Omental fat pad (tissue), 3 donors: ENCODE measurements at regions not wholly inside any gene's neighbourhood (a gene's known extent, or its start where the extent isn't known, plus 50 kb on each side); places are given as distances from the start of the nearest gene placed in this dataset.

Experiments
- ATAC-seq: fragments of 150-250 bp; one replicate; pipeline ENCODE4 v1.9.1; 2016; ENCODE audit warnings: mild to moderate bottlenecking, moderate library complexity; ENCODE audit not compliant: low FRiP score
- DNase-seq: peaks from one replicate; pipeline ENCODE4 v3.0.0-alpha.2; 2019; ENCODE audit warnings: low spot score
- TF ChIP-seq, protein P1 (sequence below), 3 donors: fragments of 450-650 bp; IDR thresholded peaks; one replicate each; pipeline ENCODE4 v1.5.1; 2016 to 2017; ENCODE audit warnings: antibody characterized with exemption in 3 of 3, mild to moderate bottlenecking in 3 of 3, moderate library complexity in 2 of 3

GRCh38 chr3:137099364-137100219 is 141.8 kb downstream of the IL20RB start:
- no peak for DNase-seq
- TF ChIP-seq, protein P1, sequence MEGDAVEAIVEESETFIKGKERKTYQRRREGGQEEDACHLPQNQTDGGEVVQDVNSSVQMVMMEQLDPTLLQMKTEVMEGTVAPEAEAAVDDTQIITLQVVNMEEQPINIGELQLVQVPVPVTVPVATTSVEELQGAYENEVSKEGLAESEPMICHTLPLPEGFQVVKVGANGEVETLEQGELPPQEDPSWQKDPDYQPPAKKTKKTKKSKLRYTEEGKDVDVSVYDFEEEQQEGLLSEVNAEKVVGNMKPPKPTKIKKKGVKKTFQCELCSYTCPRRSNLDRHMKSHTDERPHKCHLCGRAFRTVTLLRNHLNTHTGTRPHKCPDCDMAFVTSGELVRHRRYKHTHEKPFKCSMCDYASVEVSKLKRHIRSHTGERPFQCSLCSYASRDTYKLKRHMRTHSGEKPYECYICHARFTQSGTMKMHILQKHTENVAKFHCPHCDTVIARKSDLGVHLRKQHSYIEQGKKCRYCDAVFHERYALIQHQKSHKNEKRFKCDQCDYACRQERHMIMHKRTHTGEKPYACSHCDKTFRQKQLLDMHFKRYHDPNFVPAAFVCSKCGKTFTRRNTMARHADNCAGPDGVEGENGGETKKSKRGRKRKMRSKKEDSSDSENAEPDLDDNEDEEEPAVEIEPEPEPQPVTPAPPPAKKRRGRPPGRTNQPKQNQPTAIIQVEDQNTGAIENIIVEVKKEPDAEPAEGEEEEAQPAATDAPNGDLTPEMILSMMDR (IDR thresholded peaks at IDR 0.05): no peak
- no peak for ATAC-seq

GRCh38 chr3:137100326-137100725 is 142.5 kb downstream of the IL20RB start:
- no peak for DNase-seq
- no peak for ATAC-seq
- TF ChIP-seq, protein P1 (IDR thresholded peaks at IDR 0.05): no peak

GRCh38 chr3:137103739-137104138 is 146.0 kb downstream of the IL20RB start:
- ATAC-seq (no peak), DNase-seq (no peak)
- TF ChIP-seq, protein P1 (IDR thresholded peaks at IDR 0.05): no peak

DNA sequence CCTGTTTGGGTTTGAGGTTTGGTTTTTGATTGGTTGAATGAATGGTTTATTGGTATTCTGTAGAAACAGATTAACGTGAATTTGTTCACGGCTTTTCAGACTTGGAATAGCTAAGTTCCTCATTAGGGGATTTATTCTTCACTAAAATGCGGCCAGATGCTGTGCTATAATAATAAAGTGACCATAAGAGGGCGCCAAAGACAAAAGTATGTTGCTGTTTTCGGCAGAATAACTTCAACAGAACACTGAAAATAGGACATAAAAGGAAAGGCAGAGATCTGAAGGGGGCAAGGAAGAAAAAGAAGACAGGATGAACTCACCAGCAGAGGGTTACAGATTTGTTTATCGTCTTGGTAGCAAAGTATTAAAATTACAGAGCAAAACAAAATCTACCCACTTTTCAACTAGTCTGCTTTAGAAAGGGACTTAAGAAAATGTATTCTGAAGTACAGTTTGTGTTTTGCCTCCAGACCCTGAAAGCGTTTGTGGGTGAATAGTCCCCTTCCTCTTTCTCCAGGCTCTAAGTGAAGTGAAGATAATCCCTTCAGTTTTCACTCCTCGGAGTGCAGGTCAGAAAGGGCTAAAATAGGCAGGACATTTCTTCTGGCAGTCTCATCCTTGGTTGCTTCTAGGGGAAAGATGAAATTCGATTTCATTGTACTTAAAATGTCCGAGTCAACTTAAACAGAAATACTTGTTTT is 147.6 kb downstream of the IL20RB start:
- ATAC-seq (peak; percentile 59), DNase-seq (no peak)
- TF ChIP-seq, protein P1 (IDR thresholded peaks at IDR 0.05): peak in 1 of 3 donors; percentile 38

- no peak for DNase-seq
- TF ChIP-seq, protein P1 (IDR thresholded peaks at IDR 0.05): no peak
- no peak for ATAC-seq
Observed at GRCh38 chr3:137106612-137107240, 148.9 kb downstream of the IL20RB start.

DNA sequence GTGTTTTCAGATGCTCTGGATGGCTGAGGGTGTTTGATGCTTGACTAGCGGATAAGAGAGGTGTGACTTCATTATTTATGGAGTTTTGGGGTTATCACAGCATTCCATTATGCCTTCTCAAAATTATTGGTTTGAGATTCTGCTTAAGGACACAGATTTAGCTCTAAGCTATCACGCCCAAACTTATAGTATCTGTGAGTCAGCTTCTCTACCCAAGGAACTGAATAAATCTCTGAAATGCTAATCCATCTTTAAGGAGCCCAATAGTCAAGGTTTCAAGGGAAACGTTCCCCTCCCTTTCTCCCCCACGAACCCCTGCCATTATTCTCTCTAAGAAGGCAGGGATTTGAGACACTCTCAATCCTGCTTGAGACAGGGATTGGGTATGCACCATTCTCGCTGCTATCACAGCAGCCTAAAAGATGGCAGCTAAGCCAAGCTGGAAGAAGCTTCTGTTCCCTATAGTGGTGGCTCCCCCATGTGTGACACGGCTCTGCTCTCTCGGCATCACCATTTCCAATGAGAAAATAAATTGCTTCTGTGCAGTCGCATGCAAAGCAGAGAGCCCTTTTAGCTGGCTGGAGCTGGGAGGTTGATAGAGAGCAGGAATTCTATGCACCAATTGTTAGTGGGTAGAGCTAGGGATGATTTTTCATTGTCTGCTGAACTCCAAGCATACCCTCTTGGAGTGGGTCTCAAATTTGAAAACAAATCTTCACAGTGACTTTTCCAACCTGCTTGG is 151.1 kb downstream of the IL20RB start:
- ATAC-seq (no peak), DNase-seq (no peak)
- TF ChIP-seq, protein P1 (IDR thresholded peaks at IDR 0.05): no peak
